ENCODE measurements at regions not wholly inside any gene's neighbourhood (a gene's known extent, or its start where the extent isn't known, plus 50 kb on each side); places are given as distances from the start of the nearest gene placed in this dataset.

GRCh38 chr12:93065896-93066295 lies 136.8 kb upstream of the EEA1 start:
- H3K9ac ChIP-seq (ENCODE audit: low read depth, low read length, poor library complexity, severe bottlenecking) = no peak overlapping the region
- H3K9me2 ChIP-seq (replicated peaks; ENCODE audit: low read depth, low read length) = no peaks in the 10 kb centered on the region
- no peaks in the 10 kb centered on the region for H3K79me2 ChIP-seq (ENCODE audit: insufficient read depth, low read length)
- H3K4me2 ChIP-seq (ENCODE audit: low read depth, low read length, poor library complexity, severe bottlenecking) = no peak overlapping the region
- no peaks in the 10 kb centered on the region for H3K9me3 ChIP-seq (ENCODE audit: insufficient read depth, low read depth, low read length)
- no peak overlapping the region for H3K4me3 ChIP-seq (ENCODE audit: low read length, poor library complexity, severe bottlenecking)
- no peaks in the 10 kb centered on the region for H3F3A ChIP-seq (ENCODE audit: low read depth)
- H3K27me3 ChIP-seq (ENCODE audit: insufficient read depth, low read length, poor library complexity, severe bottlenecking) = peaks cover 5% of the 10 kb centered on the region
- H3K4me1 ChIP-seq (ENCODE audit: insufficient read depth, low read length, poor library complexity, severe bottlenecking) = no peaks in the 10 kb centered on the region
- H3K36me3 ChIP-seq (ENCODE audit: insufficient read depth, low read length) = no peaks in the 10 kb centered on the region
- no peak overlapping the region for H2AFZ ChIP-seq (ENCODE audit: low read length)
- no peak for TF ChIP-seq CTCF (conservative IDR thresholded peaks at IDR 0.05; ENCODE audit: low read length)
- TF ChIP-seq EZH2phosphoT487 (IDR thresholded peaks at IDR 0.05; ENCODE audit: borderline replicate concordance) = no peak
- H4K20me1 ChIP-seq (ENCODE audit: insufficient read depth, low read length, poor library complexity, severe bottlenecking) = no peaks in the 10 kb centered on the region

GRCh38 chr12:93072340-93072739 lies 143.2 kb upstream of the EEA1 start:
- H3K9ac ChIP-seq (ENCODE audit: low read depth, low read length, poor library complexity, severe bottlenecking) = no peak overlapping the region
- no peaks in the 10 kb centered on the region for H3K27me3 ChIP-seq (ENCODE audit: insufficient read depth, low read length, poor library complexity, severe bottlenecking)
- H3K4me2 ChIP-seq (ENCODE audit: low read depth, low read length, poor library complexity, severe bottlenecking) = no peak overlapping the region
- no peaks in the 10 kb centered on the region for H3K9me3 ChIP-seq (ENCODE audit: insufficient read depth, low read depth, low read length)
- no peak overlapping the region for H2AFZ ChIP-seq (ENCODE audit: low read length)
- H3K36me3 ChIP-seq (ENCODE audit: insufficient read depth, low read length) = no peaks in the 10 kb centered on the region
- H3K4me1 ChIP-seq (ENCODE audit: insufficient read depth, low read length, poor library complexity, severe bottlenecking) = no peaks in the 10 kb centered on the region
- H3K4me3 ChIP-seq (ENCODE audit: low read length, poor library complexity, severe bottlenecking) = no peak overlapping the region
- TF ChIP-seq CTCF (conservative IDR thresholded peaks at IDR 0.05; ENCODE audit: low read length) (no peak), EZH2phosphoT487 (IDR thresholded peaks at IDR 0.05; ENCODE audit: borderline replicate concordance) (no peak)
- no peaks in the 10 kb centered on the region for H3F3A ChIP-seq (ENCODE audit: low read depth)
- no peaks in the 10 kb centered on the region for H3K79me2 ChIP-seq (ENCODE audit: insufficient read depth, low read length)
- no peaks in the 10 kb centered on the region for H4K20me1 ChIP-seq (ENCODE audit: insufficient read depth, low read length, poor library complexity, severe bottlenecking)
- H3K9me2 ChIP-seq (replicated peaks; ENCODE audit: low read depth, low read length) = no peaks in the 10 kb centered on the region

GRCh38 chr12:93073324-93073723 lies 144.2 kb upstream of the EEA1 start:
- Histone ChIP-seq H3F3A (ENCODE audit: low read depth) (no peaks in the 10 kb centered on the region), H3K9me2 (replicated peaks; ENCODE audit: low read depth, low read length) (no peaks in the 10 kb centered on the region)

More at GRCh38 chr12:93073324-93073723, 144.2 kb upstream of the EEA1 start:
- no peaks in the 10 kb centered on the region for H3K9me3 ChIP-seq (ENCODE audit: insufficient read depth, low read depth, low read length)
- no peak overlapping the region for H3K4me2 ChIP-seq (ENCODE audit: low read depth, low read length, poor library complexity, severe bottlenecking)
- no peaks in the 10 kb centered on the region for H3K79me2 ChIP-seq (ENCODE audit: insufficient read depth, low read length)
- no peaks in the 10 kb centered on the region for H3K27me3 ChIP-seq (ENCODE audit: insufficient read depth, low read length, poor library complexity, severe bottlenecking)
- H3K9ac ChIP-seq (ENCODE audit: low read depth, low read length, poor library complexity, severe bottlenecking) = no peak overlapping the region
- no peak overlapping the region for H2AFZ ChIP-seq (ENCODE audit: low read length)
- H4K20me1 ChIP-seq (ENCODE audit: insufficient read depth, low read length, poor library complexity, severe bottlenecking) = no peaks in the 10 kb centered on the region
- H3K4me3 ChIP-seq (ENCODE audit: low read length, poor library complexity, severe bottlenecking) = no peak overlapping the region
- H3K4me1 ChIP-seq (ENCODE audit: insufficient read depth, low read length, poor library complexity, severe bottlenecking) = no peaks in the 10 kb centered on the region
- H3K36me3 ChIP-seq (ENCODE audit: insufficient read depth, low read length) = no peaks in the 10 kb centered on the region
- no peak for TF ChIP-seq EZH2phosphoT487 (IDR thresholded peaks at IDR 0.05; ENCODE audit: borderline replicate concordance)
- no peak for TF ChIP-seq CTCF (conservative IDR thresholded peaks at IDR 0.05; ENCODE audit: low read length)
